Endometrial microvascular endothelial cells (primary cell): ENCODE measurements at regions not wholly inside any gene's neighbourhood (a gene's known extent, or its start where the extent isn't known, plus 50 kb on each side); places are given as distances from the start of the nearest gene placed in this dataset.

ENCODE experiments used
- in situ Hi-C: cut with HindIII; loops from 2 replicates; pipeline ENCODE4 v1.10.0; 2017; ENCODE audit warnings: low sequenced_read_pairs, low pct_unique_long_range_greater_than_20kb; ENCODE audit errors: inconsistent ontology term

GRCh38 chr18:60543646-60544045, 171.1 kb upstream of the MC4R start:
- in situ Hi-C loops, result no loop called here

GRCh38 chr18:60549338-60549960, 176.9 kb upstream of the MC4R start:
- in situ Hi-C loops, result no loop called here

GRCh38 chr18:60552948-60553347, 180.4 kb upstream of the MC4R start:
- in situ Hi-C loops, result loop anchor here (25.0 kb wide), 1 partner anchor 566 kb away; no protein-coding TSS in a partner anchor

- in situ Hi-C loops, result loop anchor here (25.0 kb wide), 1 partner anchor 568 kb away; no protein-coding TSS in a partner anchor
Measured at GRCh38 chr18:60554967-60555366, 182.4 kb upstream of the MC4R start.

- in situ Hi-C loops, result loop anchor here (25.0 kb wide), 1 partner anchor 568 kb away; no protein-coding TSS in a partner anchor
Measured at GRCh38 chr18:60555625-60556024, 183.1 kb upstream of the MC4R start.

- in situ Hi-C loops, result loop anchor here (25.0 kb wide), 1 partner anchor 569 kb away; no protein-coding TSS in a partner anchor
Measured at GRCh38 chr18:60556326-60556725, 183.8 kb upstream of the MC4R start.

- in situ Hi-C loops, result loop anchor here (25.0 kb wide), 1 partner anchor 573 kb away; no protein-coding TSS in a partner anchor
Measured at GRCh38 chr18:60560071-60560470, 187.5 kb upstream of the MC4R start.

- in situ Hi-C loops, result loop anchor here (25.0 kb wide), 1 partner anchor 576 kb away; no protein-coding TSS in a partner anchor
Measured at GRCh38 chr18:60563082-60563481, 190.5 kb upstream of the MC4R start.

- in situ Hi-C loops, result loop anchor here (25.0 kb wide), 1 partner anchor 581 kb away; no protein-coding TSS in a partner anchor
Measured at GRCh38 chr18:60568220-60568619, 195.6 kb upstream of the MC4R start.

GRCh38 chr18:60570172-60570571, 197.6 kb upstream of the MC4R start:
- in situ Hi-C loops, result loop anchor here (25.0 kb wide), 1 partner anchor 583 kb away; no protein-coding TSS in a partner anchor

- in situ Hi-C loops, result no loop called here
Measured at GRCh38 chr18:60577457-60577856, 204.9 kb upstream of the MC4R start.

- in situ Hi-C loops, result no loop called here
Measured at GRCh38 chr18:60585670-60586069, 213.1 kb upstream of the MC4R start.

GRCh38 chr18:60593249-60593648, 220.7 kb upstream of the MC4R start:
- in situ Hi-C loops, result no loop called here

- in situ Hi-C loops, result no loop called here
Measured at GRCh38 chr18:60596928-60597327, 224.4 kb upstream of the MC4R start.

- in situ Hi-C loops, result no loop called here
Measured at GRCh38 chr18:60599267-60599666, 226.7 kb upstream of the MC4R start.

- in situ Hi-C loops, result no loop called here
Measured at GRCh38 chr18:60599995-60600394, 227.4 kb upstream of the MC4R start.

GRCh38 chr18:60601249-60601648, 228.7 kb upstream of the MC4R start:
- in situ Hi-C loops, result no loop called here

GRCh38 chr18:60623331-60623730, 250.8 kb upstream of the MC4R start:
- in situ Hi-C loops, result no loop called here

- in situ Hi-C loops, result no loop called here
Measured at GRCh38 chr18:60624207-60624606, 251.6 kb upstream of the MC4R start.

- in situ Hi-C loops, result no loop called here
Measured at GRCh38 chr18:60639836-60640235, 267.3 kb upstream of the MC4R start.

GRCh38 chr18:60643009-60643408, 270.4 kb upstream of the MC4R start:
- in situ Hi-C loops, result no loop called here
